HG02763 (cell line): ENCODE measurements at regions not wholly inside any gene's neighbourhood (a gene's known extent, or its start where the extent isn't known, plus 50 kb on each side); places are given as distances from the start of the nearest gene placed in this dataset.
A peak's percentile ranks its signal among the peaks of the same experiment; 100 is the strongest.
"Not testable (repeated sequence)": the region's sequence is repeated elsewhere in the genome, so short reads cannot be mapped to it uniquely, and the experiment has no call there.

ENCODE experiments used
- ATAC-seq: cut with Tn5 transposase; IDR thresholded peaks from one replicate; pipeline ENCODE4 v1.9.1; 2021; ENCODE audit warnings: mild to moderate bottlenecking, moderate library complexity; ENCODE audit not compliant: unreplicated experiment

- no peak for ATAC-seq
These were observed 64.7 kb downstream of the KCNJ18 start for GRCh38 chr17:21756856-21757619.

- ATAC-seq, result not testable (repeated sequence)
These were observed 67.3 kb downstream of the KCNJ18 start for GRCh38 chr17:21759636-21760035.

- ATAC-seq, result not testable (repeated sequence)
These were observed 71.5 kb downstream of the KCNJ18 start for GRCh38 chr17:21763738-21764340.

GRCh38 chr17:21765651-21766290, 73.4 kb downstream of the KCNJ18 start:
- not testable (repeated sequence) for ATAC-seq

GRCh38 chr17:21766565-21766964, 74.2 kb downstream of the KCNJ18 start:
- ATAC-seq, result not testable (repeated sequence)

- not testable (repeated sequence) for ATAC-seq
These were observed 75.1 kb downstream of the KCNJ18 start for GRCh38 chr17:21767162-21768156.

GRCh38 chr17:21768244-21768643, 75.9 kb downstream of the KCNJ18 start:
- ATAC-seq, result not testable (repeated sequence)

GRCh38 chr17:21768729-21769462, 76.6 kb downstream of the KCNJ18 start:
- not testable (repeated sequence) for ATAC-seq

- not testable (repeated sequence) for ATAC-seq
These were observed 77.5 kb downstream of the KCNJ18 start for GRCh38 chr17:21769781-21770180.

GRCh38 chr17:21770466-21771446, 78.4 kb downstream of the KCNJ18 start:
- peak; percentile 61 for ATAC-seq

- no peak for ATAC-seq
These were observed 80.0 kb downstream of the KCNJ18 start for GRCh38 chr17:21772321-21772720.

- not testable (repeated sequence) for ATAC-seq
These were observed 80.8 kb downstream of the KCNJ18 start for GRCh38 chr17:21772991-21773713.

GRCh38 chr17:21774263-21774662, 81.9 kb downstream of the KCNJ18 start:
- ATAC-seq, result no peak

- ATAC-seq, result not testable (repeated sequence)
These were observed 83.2 kb downstream of the KCNJ18 start for GRCh38 chr17:21775566-21775965.

GRCh38 chr17:21776921-21777320, 84.6 kb downstream of the KCNJ18 start:
- ATAC-seq, result not testable (repeated sequence)

- ATAC-seq, result not testable (repeated sequence)
These were observed 86.5 kb downstream of the KCNJ18 start for GRCh38 chr17:21778866-21779265.

GRCh38 chr17:21780293-21780888, 88.1 kb downstream of the KCNJ18 start:
- not testable (repeated sequence) for ATAC-seq
